ENCODE measurements at regions not wholly inside any gene's neighbourhood (a gene's known extent, or its start where the extent isn't known, plus 50 kb on each side); places are given as distances from the start of the nearest gene placed in this dataset.

DNA sequence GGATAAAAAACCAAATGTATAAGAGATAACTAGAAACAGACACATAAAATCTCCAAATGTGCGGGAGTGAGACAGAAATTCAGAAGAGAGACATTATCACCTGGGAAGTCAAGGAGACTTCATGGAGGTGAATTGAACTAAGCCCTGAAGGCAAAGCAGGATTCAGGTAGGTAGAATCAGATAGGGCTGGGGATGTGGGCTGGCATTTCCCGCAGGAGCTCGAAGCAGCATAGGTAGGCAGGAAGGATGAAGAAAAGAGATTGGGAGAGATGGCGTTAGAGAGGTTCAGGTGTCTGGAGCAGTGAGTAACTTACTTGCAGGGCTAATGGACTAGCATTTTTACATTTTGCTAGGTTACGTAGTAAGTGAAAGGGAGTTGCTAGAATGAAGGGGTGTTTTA, 58.2 kb upstream of the NRP1 start:
- TF ChIP-seq CTCF (IDR thresholded peaks at IDR 0.05) (no peak), ZFX (IDR thresholded peaks at IDR 0.05; ENCODE audit: borderline replicate concordance) (no peak)
